Activated CD4-positive, alpha-beta T cell treated with anti-CD3 and anti-CD28 coated beads for 36 hours (primary cell): ENCODE measurements at regions not wholly inside any gene's neighbourhood (a gene's known extent, or its start where the extent isn't known, plus 50 kb on each side); places are given as distances from the start of the nearest gene placed in this dataset.
A peak's percentile ranks its signal among the peaks of the same experiment; 100 is the strongest.
"Not testable (repeated sequence)": the region's sequence is repeated elsewhere in the genome, so short reads cannot be mapped to it uniquely, and the experiment has no call there.

Source experiments
- ATAC-seq: fragments of 200-7000 bp; cut with Tn5 transposase; one replicate; pipeline ENCODE4 v1.10.0; 2021; ENCODE audit warnings: mild to moderate bottlenecking, moderate library complexity
- CTCF ChIA-PET: fragments of 350-600 bp; sonication (Branson Sonifier 250); formaldehyde crosslinking; loops from one replicate; lab custom pipeline; 2021; ENCODE audit warnings: antibody characterized with exemption; lab: Charles Lee
- POLR2A ChIA-PET: fragments of 350-600 bp; sonication (Branson Sonifier 250); formaldehyde crosslinking; loops from one replicate; lab custom pipeline; 2021; ENCODE audit warnings: antibody characterized with exemption, inconsistent platforms; lab: Charles Lee
- DNase-seq: peaks from one replicate; pipeline ENCODE4 v3.0.0-alpha.2; 2020
- H3K27ac Mint-ChIP-seq: one replicate; pipeline ENCODE4 v1.8.0; 2021; ENCODE audit warnings: mixed read lengths
- H3K27me3 Mint-ChIP-seq: one replicate; pipeline ENCODE4 v1.8.0; 2021; ENCODE audit warnings: mixed read lengths
- H3K36me3 Mint-ChIP-seq: one replicate; pipeline ENCODE4 v1.8.0; 2021; ENCODE audit warnings: low read depth, mixed read lengths
- H3K4me1 Mint-ChIP-seq: one replicate; pipeline ENCODE4 v1.8.0; 2021; ENCODE audit warnings: mixed read lengths
- H3K4me3 Mint-ChIP-seq: one replicate; pipeline ENCODE4 v1.8.0; 2021; ENCODE audit warnings: mild to moderate bottlenecking, moderate library complexity, mixed read lengths
- H3K9me3 Mint-ChIP-seq: one replicate; pipeline ENCODE4 v1.8.0; 2021; ENCODE audit warnings: low read depth, mixed read lengths
- intact Hi-C, 2 experiments: fragments of 100-400 bp; cut with DNase I in 1 of 2; cut with micrococcal nuclease in 1 of 2; formaldehyde crosslinking; loops; one replicate each; pipeline versions ENCODE4 v1.14.2 to v1.15.1; 2022 to 2024; cut with DNase I, micrococcal nuclease

DNA sequence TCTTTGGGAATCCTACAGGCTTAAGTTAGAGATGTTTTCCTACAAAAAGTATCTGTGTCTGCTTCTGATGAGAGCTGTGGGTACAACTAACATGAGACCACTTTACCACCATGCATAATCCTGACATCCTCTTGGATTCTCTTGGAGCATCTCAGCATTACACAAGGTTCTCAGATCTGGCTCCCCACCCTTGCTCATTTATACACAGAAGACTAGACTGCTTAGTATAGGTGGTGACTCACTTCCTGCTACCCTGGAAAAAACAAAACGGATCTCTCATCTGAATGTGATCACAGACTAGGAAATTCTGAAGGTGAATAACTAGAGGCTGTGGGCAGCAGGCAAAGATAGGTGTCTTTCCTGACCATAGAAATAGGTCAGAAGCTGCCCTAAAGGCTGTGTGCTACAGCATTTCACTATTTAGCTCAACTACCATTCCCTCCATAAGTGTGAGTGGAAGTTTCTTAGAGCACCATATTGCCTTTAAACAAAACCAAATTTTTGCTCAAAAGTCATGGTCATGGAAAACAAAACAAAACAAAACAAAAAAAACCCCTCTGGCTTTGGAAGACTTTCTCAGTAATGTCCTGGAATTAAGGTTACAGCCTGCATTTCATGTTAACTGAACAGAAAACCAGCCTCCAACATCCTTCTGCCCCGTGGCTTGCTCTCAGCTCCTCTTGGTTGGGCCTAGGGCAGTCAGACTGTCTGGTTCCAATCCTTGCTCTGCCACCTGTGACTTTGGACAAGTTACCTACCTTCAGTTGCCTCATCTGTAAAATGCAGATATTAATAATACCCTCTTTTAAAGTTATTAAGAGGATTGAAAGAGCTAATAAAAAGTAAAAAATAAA is 75.1 kb upstream of the ZSCAN2 start:
- H3K36me3 Mint-ChIP-seq, intact Hi-C loops, H3K9me3 Mint-ChIP-seq, H3K4me3 Mint-ChIP-seq, H3K27me3 Mint-ChIP-seq, CTCF ChIA-PET, H3K4me1 Mint-ChIP-seq, POLR2A ChIA-PET: not testable (repeated sequence)
- H3K27ac Mint-ChIP-seq, result peak overlapping the region; percentile 91
- DNase-seq, result peak; percentile 17
- peak; percentile 91 for ATAC-seq

GRCh38 chr15:84530751-84531150 is 70.1 kb upstream of the ZSCAN2 start:
- H3K4me1 Mint-ChIP-seq, result peaks cover 23% of the 10 kb centered on the region
- H3K27ac Mint-ChIP-seq, H3K9me3 Mint-ChIP-seq, POLR2A ChIA-PET, ATAC-seq, DNase-seq, intact Hi-C loops, H3K4me3 Mint-ChIP-seq, CTCF ChIA-PET, H3K36me3 Mint-ChIP-seq, H3K27me3 Mint-ChIP-seq: not testable (repeated sequence)

DNA sequence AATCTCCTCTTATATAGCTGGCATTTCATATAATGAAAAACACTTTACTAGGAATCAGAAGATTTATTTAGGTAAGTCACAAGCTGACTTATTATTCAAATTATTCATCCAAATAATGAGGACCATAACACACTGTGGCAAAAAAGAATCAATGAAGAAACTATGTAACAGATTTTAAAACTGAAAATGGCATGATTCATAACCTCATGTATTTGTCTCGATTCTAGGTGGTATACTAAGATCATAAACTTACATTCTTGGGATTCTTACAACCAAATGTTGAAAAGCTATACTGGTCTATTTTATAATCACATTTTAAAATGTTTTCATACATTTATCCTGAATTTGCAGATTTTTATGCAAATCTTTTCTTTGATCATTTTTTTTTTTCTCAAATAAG is 69.6 kb upstream of the ZSCAN2 start:
- CTCF ChIA-PET, DNase-seq, H3K27me3 Mint-ChIP-seq, H3K4me3 Mint-ChIP-seq, H3K27ac Mint-ChIP-seq, ATAC-seq, H3K36me3 Mint-ChIP-seq, H3K9me3 Mint-ChIP-seq, POLR2A ChIA-PET, intact Hi-C loops: not testable (repeated sequence)
- peaks cover 20% of the 10 kb centered on the region for H3K4me1 Mint-ChIP-seq

DNA sequence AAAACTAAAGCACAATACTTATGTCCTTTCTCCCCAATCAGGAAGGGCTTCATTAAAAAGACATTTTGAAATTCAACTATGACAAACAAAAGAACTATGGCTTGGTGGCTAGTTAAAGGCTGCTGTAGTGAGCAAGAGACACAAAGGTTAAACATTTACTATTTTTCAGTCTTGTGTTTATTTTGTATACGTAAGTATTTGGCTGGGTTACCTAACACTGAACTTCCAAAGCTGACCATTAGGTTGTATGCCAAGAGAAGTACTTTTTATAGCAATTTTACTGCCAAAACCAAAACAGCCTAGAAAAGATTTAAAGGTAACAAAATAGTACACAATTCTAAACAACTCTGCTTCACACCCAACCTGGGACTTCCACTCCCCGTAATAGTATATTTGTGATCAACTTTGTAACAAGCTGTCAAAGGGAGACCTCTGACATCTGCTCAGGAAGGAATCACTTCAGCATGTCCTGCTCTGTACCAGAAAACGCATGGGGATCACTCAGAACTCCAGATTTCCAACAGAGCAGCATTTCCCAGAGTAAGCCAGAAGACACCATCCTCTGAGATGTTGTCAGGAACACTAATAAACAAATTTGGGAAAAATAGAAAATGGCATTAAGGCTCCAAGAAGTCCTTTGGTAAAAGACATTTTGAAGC is 69.0 kb upstream of the ZSCAN2 start:
- ATAC-seq, CTCF ChIA-PET: not testable (repeated sequence)

GRCh38 chr15:84533705-84534104 is 67.1 kb upstream of the ZSCAN2 start:
- H3K27ac Mint-ChIP-seq, H3K9me3 Mint-ChIP-seq, ATAC-seq, H3K36me3 Mint-ChIP-seq, CTCF ChIA-PET, DNase-seq, H3K27me3 Mint-ChIP-seq, H3K4me3 Mint-ChIP-seq, intact Hi-C loops, POLR2A ChIA-PET: not testable (repeated sequence)
- H3K4me1 Mint-ChIP-seq, result peaks cover 17% of the 10 kb centered on the region

More for the DNA sequence above, 69.0 kb upstream of the ZSCAN2 start:
- H3K9me3 Mint-ChIP-seq, H3K36me3 Mint-ChIP-seq, H3K27me3 Mint-ChIP-seq, POLR2A ChIA-PET, intact Hi-C loops, H3K27ac Mint-ChIP-seq, H3K4me3 Mint-ChIP-seq, DNase-seq: not testable (repeated sequence)
- H3K4me1 Mint-ChIP-seq, result peaks cover 18% of the 10 kb centered on the region

GRCh38 chr15:84534561-84535235 is 66.1 kb upstream of the ZSCAN2 start:
- H3K9me3 Mint-ChIP-seq, CTCF ChIA-PET, H3K4me3 Mint-ChIP-seq, ATAC-seq, H3K36me3 Mint-ChIP-seq, POLR2A ChIA-PET, intact Hi-C loops, DNase-seq, H3K27me3 Mint-ChIP-seq: not testable (repeated sequence)
- Mint-ChIP-seq H3K27ac (peak overlapping the region; percentile 16), H3K4me1 (peaks cover 17% of the 10 kb centered on the region)

- POLR2A ChIA-PET, H3K36me3 Mint-ChIP-seq, ATAC-seq, DNase-seq, intact Hi-C loops, H3K27me3 Mint-ChIP-seq, H3K4me3 Mint-ChIP-seq, H3K9me3 Mint-ChIP-seq, CTCF ChIA-PET, H3K27ac Mint-ChIP-seq: not testable (repeated sequence)
- peaks cover 13% of the 10 kb centered on the region for H3K4me1 Mint-ChIP-seq
Measured at GRCh38 chr15:84536181-84536580, 64.6 kb upstream of the ZSCAN2 start.

DNA sequence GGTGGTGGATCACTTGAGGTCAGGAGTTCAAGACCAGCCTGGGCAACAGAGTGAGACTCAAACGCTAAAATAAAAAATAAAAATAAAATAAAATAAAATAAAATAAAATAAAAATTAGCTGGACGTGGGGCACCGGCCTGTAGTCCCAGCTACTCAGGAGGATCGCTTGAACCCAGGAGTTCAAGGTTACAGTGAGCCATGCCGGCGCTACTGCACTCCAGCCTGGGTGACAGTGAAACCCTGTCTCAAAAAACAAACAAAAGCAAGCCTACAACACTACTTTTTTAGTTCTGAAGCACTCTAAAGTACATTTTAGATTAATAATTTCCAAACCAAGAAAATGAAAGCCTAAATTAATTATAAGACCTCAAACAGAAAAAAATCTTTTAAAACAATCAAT is 56.2 kb upstream of the ZSCAN2 start:
- ATAC-seq, H3K27ac Mint-ChIP-seq, H3K27me3 Mint-ChIP-seq, POLR2A ChIA-PET, H3K4me3 Mint-ChIP-seq, CTCF ChIA-PET, H3K9me3 Mint-ChIP-seq, intact Hi-C loops, H3K36me3 Mint-ChIP-seq, DNase-seq: not testable (repeated sequence)
- peaks cover 13% of the 10 kb centered on the region for H3K4me1 Mint-ChIP-seq

DNA sequence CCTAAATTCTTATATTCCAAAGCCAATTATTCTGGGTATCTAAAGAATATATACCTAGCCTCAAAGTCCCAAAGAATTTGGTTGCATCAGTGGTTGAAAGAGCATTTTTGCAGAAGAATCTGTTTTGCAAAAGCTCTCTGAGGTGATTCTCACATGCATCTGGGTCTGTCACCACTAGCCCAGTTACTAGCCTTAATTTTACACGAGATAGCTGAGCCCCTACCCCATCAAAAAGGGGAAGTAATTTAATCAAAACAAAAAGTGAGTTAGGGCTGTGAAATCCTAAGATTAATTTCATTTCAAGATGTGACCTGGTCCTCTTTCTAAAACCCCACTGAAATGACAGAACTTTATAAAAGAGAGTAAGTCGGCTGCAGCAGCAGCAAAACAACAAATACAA is 53.7 kb upstream of the ZSCAN2 start:
- H3K27ac Mint-ChIP-seq, DNase-seq, H3K4me3 Mint-ChIP-seq, H3K36me3 Mint-ChIP-seq, H3K9me3 Mint-ChIP-seq, ATAC-seq, H3K27me3 Mint-ChIP-seq, intact Hi-C loops, CTCF ChIA-PET, POLR2A ChIA-PET: not testable (repeated sequence)
- peaks cover 13% of the 10 kb centered on the region for H3K4me1 Mint-ChIP-seq

DNA sequence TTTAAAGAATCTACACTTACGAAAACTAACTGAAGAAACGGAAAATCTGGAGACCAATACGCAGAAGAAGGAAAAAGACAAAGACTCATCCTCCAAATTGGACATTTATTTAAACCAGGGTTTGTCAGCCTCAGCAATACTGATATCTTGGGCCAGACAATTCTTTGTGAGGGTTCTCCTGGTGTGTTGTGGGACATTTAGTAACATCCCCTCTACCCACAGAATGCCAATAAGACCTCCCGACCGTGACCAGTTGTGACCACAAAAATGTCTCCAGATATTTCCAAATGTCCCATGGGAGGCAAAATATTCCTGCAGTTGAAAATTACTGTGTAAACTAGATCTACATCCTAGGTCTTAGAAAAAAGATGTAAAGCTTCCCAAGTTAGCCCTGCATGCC is 50.3 kb upstream of the ZSCAN2 start:
- POLR2A ChIA-PET, DNase-seq, H3K4me3 Mint-ChIP-seq, intact Hi-C loops, H3K36me3 Mint-ChIP-seq, H3K27ac Mint-ChIP-seq, H3K9me3 Mint-ChIP-seq, H3K27me3 Mint-ChIP-seq, ATAC-seq, CTCF ChIA-PET: not testable (repeated sequence)
- peaks cover 13% of the 10 kb centered on the region for H3K4me1 Mint-ChIP-seq
